H1 (cell line): ENCODE measurements at regions not wholly inside any gene's neighbourhood (a gene's known extent, or its start where the extent isn't known, plus 50 kb on each side); places are given as distances from the start of the nearest gene placed in this dataset.

Source experiments
- CTCF ChIA-PET: fragments of 300-600 bp; sonication (Branson Sonifier 250); formaldehyde crosslinking; loops from one replicate; lab custom pipeline; 2021; ENCODE audit not compliant: partially characterized antibody; lab: Charles Lee
- POLR2A ChIA-PET: fragments of 300-600 bp; sonication (Branson Sonifier 250); formaldehyde crosslinking; loops from one replicate; lab custom pipeline; 2021; ENCODE audit warnings: inconsistent platforms; ENCODE audit not compliant: partially characterized antibody; lab: Charles Lee
- DNase-seq, 2 experiments: peaks; one replicate each; pipeline versions ENCODE4 v3.0.0 to v3.0.0-alpha.2; 2010 to 2022; ENCODE audit warnings: low spot score in 2 of 2, low read depth in 1 of 2, mixed read lengths in 1 of 2
- FAIRE-seq: peaks from 2 replicates; lab custom pipeline; 2011; peaks lifted over from hg19 to GRCh38; lab: Jason Lieb, UNC
- H2AFZ ChIP-seq: 2 replicates; pipeline ENCODE4 v1.8.1; 2012; ENCODE audit warnings: low read length, inconsistent platforms
- H2AK5ac ChIP-seq: 2 replicates; pipeline ENCODE4 v1.6.1; 2013; ENCODE audit warnings: low read depth, low read length
- H2BK120ac ChIP-seq: replicated peaks from 2 replicates; pipeline ENCODE3; 2013; ENCODE audit warnings: low read depth, low read length, inconsistent platforms
- H2BK12ac ChIP-seq: 2 replicates; pipeline ENCODE4 v1.6.1; 2013; ENCODE audit warnings: low read depth, low read length
- H2BK15ac ChIP-seq: 2 replicates; pipeline ENCODE4 v1.6.1; 2013; ENCODE audit warnings: low read length
- H2BK20ac ChIP-seq: 2 replicates; pipeline ENCODE4 v1.6.1; 2013; ENCODE audit warnings: low read length
- H2BK5ac ChIP-seq: 2 replicates; pipeline ENCODE4 v1.6.1; 2013; ENCODE audit warnings: low read depth, low read length
- H3K14ac ChIP-seq: 2 replicates; pipeline ENCODE4 v1.6.1; 2013; ENCODE audit warnings: inconsistent platforms; ENCODE audit not compliant: insufficient read length
- H3K18ac ChIP-seq: 2 replicates; pipeline ENCODE4 v1.6.1; 2013; ENCODE audit warnings: low read length; ENCODE audit errors: extremely low read depth
- H3K23ac ChIP-seq: 2 replicates; pipeline ENCODE4 v1.6.1; 2013; ENCODE audit warnings: inconsistent platforms; ENCODE audit not compliant: insufficient read length
- H3K23me2 ChIP-seq: 2 replicates; pipeline ENCODE4 v1.6.1; 2013; ENCODE audit warnings: low read depth, low read length
- H3K27ac ChIP-seq: 2 replicates; pipeline ENCODE4 v1.6.1; 2011; ENCODE audit warnings: low read depth, low read length, inconsistent platforms
- H3K27me3 ChIP-seq, 4 experiments: replicated peaks in 1 of 4; 1 replicate in 1 of 4; 2 replicates in 3 of 4; pipeline versions ENCODE4 v1.6.1 to v1.8.1; 2011 to 2013; ENCODE audit warnings: low read length in 3 of 4, mild to moderate bottlenecking in 3 of 4, inconsistent platforms in 2 of 4, mixed read lengths in 2 of 4, moderate library complexity in 1 of 4; ENCODE audit not compliant: control insufficient read depth in 3 of 4, insufficient read depth in 3 of 4; ENCODE audit errors: extremely low read depth in 1 of 4
- H3K36me3 ChIP-seq, 4 experiments: 2 replicates each; pipeline versions ENCODE4 v1.6.1 to v1.8.1; 2011 to 2013; ENCODE audit warnings: mild to moderate bottlenecking in 4 of 4, low read length in 3 of 4, moderate library complexity in 2 of 4, control low read depth in 1 of 4, inconsistent platforms in 1 of 4; ENCODE audit not compliant: insufficient read depth in 4 of 4, control insufficient read depth in 2 of 4
- H3K4ac ChIP-seq: replicated peaks from 2 replicates; pipeline ENCODE3; 2013; ENCODE audit warnings: low read length, low read depth, mixed read lengths, inconsistent platforms; ENCODE audit not compliant: insufficient read length
- H3K4me1 ChIP-seq, 4 experiments: replicated peaks in 1 of 4; 1 replicate in 1 of 4; 2 replicates in 3 of 4; pipeline versions ENCODE4 v1.6.1 to v1.8.1; 2011 to 2013; ENCODE audit warnings: low read length in 3 of 4, inconsistent platforms in 2 of 4, mixed read lengths in 1 of 4; ENCODE audit not compliant: insufficient read depth in 4 of 4, control insufficient read depth in 3 of 4
- H3K4me2 ChIP-seq, 2 experiments: 2 replicates each; pipeline versions ENCODE4 v1.6.1 to v1.8.1; 2011 to 2013; ENCODE audit warnings: low read depth in 2 of 2, low read length in 2 of 2, control low read depth in 1 of 2, inconsistent platforms in 1 of 2, mild to moderate bottlenecking in 1 of 2; ENCODE audit not compliant: insufficient read depth in 1 of 2
- H3K4me3 ChIP-seq, 4 experiments: fragments of 200-600, 300-600 bp in 1 of 4; sonication (generic), shearing (Covaris generic), sonication (Bioruptor Twin) in 1 of 4; 2 replicates each; pipeline versions ENCODE4 v1.5.1 to v1.8.1; 2011 to 2016; ENCODE audit warnings: low read length in 4 of 4, low read depth in 3 of 4, control low read depth in 2 of 4, inconsistent platforms in 2 of 4, mild to moderate bottlenecking in 2 of 4, mixed read lengths in 1 of 4, moderate library complexity in 1 of 4; ENCODE audit not compliant: insufficient read depth in 2 of 4; ENCODE audit errors: extremely low read depth in 1 of 4
- H3K56ac ChIP-seq: replicated peaks from 2 replicates; pipeline ENCODE3; 2013; ENCODE audit warnings: low read depth, mild to moderate bottlenecking, mixed read lengths, low read length, inconsistent platforms; ENCODE audit not compliant: insufficient read length
- H3K79me1 ChIP-seq: 2 replicates; pipeline ENCODE4 v1.6.1; 2013; ENCODE audit warnings: low read depth, low read length, control low read depth
- H3K79me2 ChIP-seq, 2 experiments: 2 replicates each; pipeline versions ENCODE4 v1.6.1 to v1.8.1; 2012 to 2013; ENCODE audit warnings: low read length in 2 of 2, mild to moderate bottlenecking in 2 of 2, inconsistent platforms in 1 of 2; ENCODE audit not compliant: insufficient read depth in 2 of 2, control insufficient read depth in 1 of 2
- H3K9ac ChIP-seq, 4 experiments: replicated peaks in 1 of 4; 1 replicate in 1 of 4; 2 replicates in 3 of 4; pipeline versions ENCODE4 v1.6.1 to v1.8.1; 2011 to 2013; ENCODE audit warnings: low read depth in 3 of 4, low read length in 3 of 4, control low read depth in 2 of 4, mild to moderate bottlenecking in 2 of 4, moderate library complexity in 2 of 4, inconsistent platforms in 1 of 4; ENCODE audit errors: extremely low read depth in 1 of 4
- H3K9me3 ChIP-seq, 2 experiments: 2 replicates each; pipeline versions ENCODE4 v1.6.1 to v1.8.1; 2012 to 2013; ENCODE audit warnings: mild to moderate bottlenecking in 2 of 2, moderate library complexity in 2 of 2, control low read depth in 1 of 2, inconsistent platforms in 1 of 2, low read depth in 1 of 2, low read length in 1 of 2, mixed read lengths in 1 of 2; ENCODE audit not compliant: insufficient read depth in 2 of 2
- H4K20me1 ChIP-seq, 2 experiments: replicated peaks in 1 of 2; 2 replicates each; pipeline versions ENCODE3 to v1.8.1; 2011 to 2013; ENCODE audit warnings: inconsistent platforms in 2 of 2, low read length in 2 of 2, mild to moderate bottlenecking in 1 of 2; ENCODE audit not compliant: insufficient read depth in 2 of 2, control insufficient read depth in 1 of 2
- H4K5ac ChIP-seq: 2 replicates; pipeline ENCODE4 v1.6.1; 2013; ENCODE audit warnings: low read length, low read depth, mixed read lengths, inconsistent platforms; ENCODE audit not compliant: insufficient read length
- H4K8ac ChIP-seq: 2 replicates; pipeline ENCODE4 v1.8.0; 2013; ENCODE audit warnings: mild to moderate bottlenecking, moderate library complexity, low read length, inconsistent platforms; ENCODE audit not compliant: insufficient read depth; ENCODE audit errors: extremely low read depth
- H4K91ac ChIP-seq: replicated peaks from 2 replicates; pipeline ENCODE3; 2013; ENCODE audit warnings: low read length, mixed read lengths, inconsistent platforms; ENCODE audit not compliant: insufficient read length
- CEBPB ChIP-seq: IDR thresholded peaks from 2 replicates; pipeline ENCODE4 v1.6.1; 2012; ENCODE audit warnings: low read depth, low read length
- CHD1 ChIP-seq: IDR thresholded peaks from 2 replicates; pipeline ENCODE4 v1.6.1; 2012; ENCODE audit warnings: low read depth, low read length, improper control_type of control experiment
- EP300 ChIP-seq, 2 experiments: IDR thresholded peaks; 1 replicate in 1 of 2; 2 replicates in 1 of 2; pipeline ENCODE4 v1.6.1; 2011 to 2012; ENCODE audit warnings: low read depth in 2 of 2, low read length in 2 of 2, mild to moderate bottlenecking in 2 of 2, borderline replicate concordance in 1 of 2, inconsistent platforms in 1 of 2, moderate library complexity in 1 of 2
- GTF2F1 ChIP-seq: IDR thresholded peaks from 2 replicates; pipeline ENCODE4 v1.6.1; 2012; ENCODE audit warnings: low read depth, low read length, improper control_type of control experiment, borderline replicate concordance
- JUN ChIP-seq: IDR thresholded peaks from 2 replicates; pipeline ENCODE4 v1.6.1; 2011; ENCODE audit warnings: low read depth, mild to moderate bottlenecking, improper control_type of control experiment, low read length
- KDM1A ChIP-seq: fragments of 200-600, 300-600 bp; sonication (generic); IDR thresholded peaks from 2 replicates; pipeline ENCODE4 v1.7.1; 2016; ENCODE audit warnings: mild to moderate bottlenecking, low read length, borderline replicate concordance
- SIN3A ChIP-seq, 2 experiments: IDR thresholded peaks in 1 of 2; conservative IDR thresholded peaks in 1 of 2; 2 replicates each; pipeline ENCODE4 v1.6.1; 2011 to 2012; ENCODE audit warnings: low read length in 2 of 2, improper control_type of control experiment in 1 of 2, low read depth in 1 of 2, mild to moderate bottlenecking in 1 of 2
- SIRT6 ChIP-seq: IDR thresholded peaks from one replicate; pipeline ENCODE4 v1.7.1; 2012; ENCODE audit warnings: low read length, inconsistent platforms
- SP1 ChIP-seq: IDR thresholded peaks from 2 replicates; pipeline ENCODE4 v1.6.1; 2011; ENCODE audit warnings: low read depth, low read length
- SP2 ChIP-seq: IDR thresholded peaks from 2 replicates; pipeline ENCODE4 v1.6.1; 2012; ENCODE audit warnings: mild to moderate bottlenecking, low read length, inconsistent platforms
- TAF1 ChIP-seq: IDR thresholded peaks from 2 replicates; pipeline ENCODE4 v1.6.1; 2011; ENCODE audit warnings: mild to moderate bottlenecking, low read depth, low read length
- TCF12 ChIP-seq: IDR thresholded peaks from 2 replicates; pipeline ENCODE4 v1.6.1; 2011; ENCODE audit warnings: low read depth, mild to moderate bottlenecking, low read length
- YY1 ChIP-seq: IDR thresholded peaks from 2 replicates; pipeline ENCODE4 v1.6.1; 2011; ENCODE audit warnings: low read depth, mild to moderate bottlenecking, low read length
- WGBS, 2 experiments: shearing (Covaris generic) in 1 of 2; methylation state at CpG; one replicate each; pipeline versions ENCODE4 v1.1.6 to v1.1.7; 2013 to 2015; ENCODE audit warnings: low lambda C conversion rate in 2 of 2, mixed read lengths in 2 of 2, inconsistent platforms in 1 of 2, low coverage in 1 of 2, missing lambda C conversion rate in 1 of 2; ENCODE audit not compliant: insufficient replicate concordance in 2 of 2, insufficient coverage in 1 of 2, insufficient read length in 1 of 2; ENCODE audit errors: extremely low coverage in 1 of 2, missing lambda C conversion rate in 1 of 2; 5-methylcytosine and 5-hydroxymethylcytosine counted together
- TF ChIP-seq, protein P1 (sequence below): IDR thresholded peaks from 2 replicates; pipeline ENCODE4 v1.6.1; 2011; ENCODE audit warnings: low read length, improper control_type of control experiment
- TF ChIP-seq, protein P2 (sequence below): IDR thresholded peaks from 2 replicates; pipeline ENCODE4 v1.6.1; 2012; ENCODE audit warnings: inconsistent platforms

DNA sequence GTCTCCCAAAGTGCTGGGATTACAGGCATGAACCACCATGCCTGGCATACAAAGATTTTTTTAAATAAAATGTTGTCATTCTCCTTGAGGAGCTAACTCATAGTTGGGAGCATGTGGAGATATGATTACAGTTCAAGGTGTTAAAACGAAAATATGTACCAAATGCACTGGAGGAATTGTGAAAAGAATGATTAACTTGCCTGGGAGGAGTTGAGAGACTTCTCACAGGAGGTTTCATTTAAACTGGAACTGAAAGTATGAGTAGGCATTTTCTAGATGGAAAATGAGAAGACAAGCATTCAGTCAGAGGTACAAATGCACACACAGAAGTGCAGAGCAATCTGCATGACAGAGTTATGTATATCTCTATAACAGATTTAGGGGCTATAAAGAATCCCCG, 126.6 kb upstream of the PDE1A start:
- no peak overlapping the region for H3K14ac ChIP-seq
- H2BK15ac ChIP-seq: no peak overlapping the region
- no peak overlapping the region for H3K4ac ChIP-seq
- H3K4me3 ChIP-seq: no peak overlapping the region
- no peak for DNase-seq
- H3K18ac ChIP-seq: no peak overlapping the region
- no peak overlapping the region for H4K91ac ChIP-seq
- POLR2A ChIA-PET: no interaction called here
- no peak overlapping the region for H4K8ac ChIP-seq
- no peak overlapping the region for H3K27ac ChIP-seq
- no peak for FAIRE-seq
- H3K79me2 ChIP-seq: no peaks in the 10 kb centered on the region
- no peak overlapping the region for H4K5ac ChIP-seq
- no peak overlapping the region for H2BK5ac ChIP-seq
- H4K20me1 ChIP-seq: no peaks in the 10 kb centered on the region
- H3K79me1 ChIP-seq: no peaks in the 10 kb centered on the region
- H2BK12ac ChIP-seq: no peak overlapping the region
- no peaks in the 10 kb centered on the region for H3K36me3 ChIP-seq
- H3K23ac ChIP-seq: no peak overlapping the region
- no peaks in the 10 kb centered on the region for H3K4me1 ChIP-seq
- no peaks in the 10 kb centered on the region for H3K9me3 ChIP-seq
- no peaks in the 10 kb centered on the region for H3K23me2 ChIP-seq
- no peak overlapping the region for H2AK5ac ChIP-seq
- H3K27me3 ChIP-seq: no peaks in the 10 kb centered on the region
- no peak overlapping the region for H3K4me2 ChIP-seq
- 0 out of 2 replicates have a peak overlapping the region, but pooled peaks have one; percentile 53 for H2AFZ ChIP-seq
- WGBS, 2 experiments: 88% methylated on average over 2 of the region's 2 CpGs; no CpG with 5 or more reads in 1 of the 2 experiments
- H3K56ac ChIP-seq: no peak overlapping the region
- H3K9ac ChIP-seq: no peak overlapping the region
- CTCF ChIA-PET: interaction anchor here (1.9 to 3.0 kb wide), 2 partner anchors 57 to 96 kb away, joined by 5 to 16 read pairs; no protein-coding TSS in a partner anchor
- H2BK120ac ChIP-seq: no peak overlapping the region
- H2BK20ac ChIP-seq: no peak overlapping the region
- TF ChIP-seq TCF12 (no peak), YY1 (no peak), CEBPB (no peak), TAF1 (no peak), JUN (no peak), CHD1 (no peak), SIRT6 (no peak), KDM1A (no peak), SP1 (no peak), EP300 (IDR thresholded peaks at IDR 0.05; ENCODE audit: borderline replicate concordance in 1 of 2, low read depth in 2 of 2, low read length in 2 of 2) (no peak), SP2 (no peak), GTF2F1 (no peak), SIN3A (conservative IDR thresholded peaks at IDR 0.05 in 1 of 2, IDR thresholded peaks at IDR 0.05 in 1 of 2; ENCODE audit: low read depth in 1 of 2, low read length in 2 of 2) (no peak)
- TF ChIP-seq, protein P1, sequence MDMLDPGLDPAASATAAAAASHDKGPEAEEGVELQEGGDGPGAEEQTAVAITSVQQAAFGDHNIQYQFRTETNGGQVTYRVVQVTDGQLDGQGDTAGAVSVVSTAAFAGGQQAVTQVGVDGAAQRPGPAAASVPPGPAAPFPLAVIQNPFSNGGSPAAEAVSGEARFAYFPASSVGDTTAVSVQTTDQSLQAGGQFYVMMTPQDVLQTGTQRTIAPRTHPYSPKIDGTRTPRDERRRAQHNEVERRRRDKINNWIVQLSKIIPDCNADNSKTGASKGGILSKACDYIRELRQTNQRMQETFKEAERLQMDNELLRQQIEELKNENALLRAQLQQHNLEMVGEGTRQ: no peak
- TF ChIP-seq, protein P2, sequence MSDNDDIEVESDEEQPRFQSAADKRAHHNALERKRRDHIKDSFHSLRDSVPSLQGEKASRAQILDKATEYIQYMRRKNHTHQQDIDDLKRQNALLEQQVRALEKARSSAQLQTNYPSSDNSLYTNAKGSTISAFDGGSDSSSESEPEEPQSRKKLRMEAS: no peak
